CD1c-positive myeloid dendritic cell (primary cell): ENCODE measurements at regions not wholly inside any gene's neighbourhood (a gene's known extent, or its start where the extent isn't known, plus 50 kb on each side); places are given as distances from the start of the nearest gene placed in this dataset.

ENCODE experiments used
- DNase-seq: peaks from one replicate; pipeline ENCODE4 v3.0.0-alpha.2; 2016; ENCODE audit errors: extremely low spot score

GRCh38 chr9:115367321-115367720, 249.4 kb upstream of the TNC start:
- no peak for DNase-seq

DNA sequence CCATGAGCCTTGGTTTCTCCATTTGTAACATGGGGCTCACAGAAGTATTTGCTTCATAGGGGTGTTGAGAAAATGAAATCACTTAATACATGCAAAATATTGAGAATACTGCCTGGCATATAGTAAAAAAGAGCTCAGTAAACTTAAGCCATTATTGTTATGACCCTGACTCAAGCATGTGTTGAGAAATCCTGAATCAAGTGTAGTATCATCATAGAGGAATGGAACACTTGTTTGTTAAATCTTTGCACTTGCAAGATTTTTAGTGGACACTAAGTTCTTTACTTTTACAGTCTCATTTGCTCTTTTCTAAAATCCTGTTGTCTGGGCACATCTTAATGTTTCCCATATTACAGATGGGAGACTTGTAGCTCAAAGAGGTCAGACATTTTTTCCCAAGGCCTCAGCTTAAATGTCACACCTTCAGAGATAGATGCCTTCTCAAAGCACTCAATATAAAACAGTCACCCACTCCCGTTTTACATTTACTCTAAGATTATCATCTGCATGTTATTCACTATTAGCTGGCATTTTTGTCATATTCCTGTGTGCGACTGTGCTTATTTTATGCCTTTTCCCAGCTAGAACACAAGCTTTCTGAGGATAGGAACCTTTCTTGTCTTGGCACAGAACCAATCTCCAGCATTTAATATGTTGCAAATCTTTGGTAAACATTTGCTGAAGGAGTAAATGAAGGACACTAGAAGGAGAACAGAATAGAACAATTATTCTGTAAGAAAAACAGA, 250.0 kb upstream of the TNC start:
- DNase-seq: no peak

DNA sequence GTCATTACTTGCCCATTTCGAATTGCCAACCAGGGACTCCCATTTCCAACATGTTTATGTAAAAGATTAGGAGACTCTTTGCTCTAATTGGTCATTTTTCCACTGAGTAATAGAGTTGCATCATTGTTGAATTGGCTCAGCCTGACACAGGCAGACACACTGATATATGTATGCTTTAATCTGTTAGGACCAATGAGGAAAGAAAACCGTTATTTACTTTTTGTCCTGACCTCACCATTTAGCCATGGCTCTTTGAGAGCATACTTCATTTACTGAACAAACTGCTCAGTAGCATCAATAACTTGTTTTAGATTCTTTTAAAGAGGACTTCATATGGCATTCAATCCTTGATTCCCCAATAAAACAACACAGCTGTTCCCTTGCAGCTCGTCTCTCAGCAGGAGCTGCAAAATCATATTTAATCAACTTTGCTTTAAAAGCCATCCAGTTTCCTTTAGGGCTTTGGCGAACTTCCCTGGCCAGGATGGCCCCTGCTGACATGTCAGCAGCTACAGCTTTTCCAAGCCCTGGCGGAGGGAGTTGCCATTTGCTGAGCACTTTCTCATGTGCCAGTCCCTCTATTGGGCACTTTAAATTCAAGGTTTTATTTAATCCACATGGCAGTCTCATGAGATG, 251.5 kb upstream of the TNC start:
- DNase-seq: no peak

DNA sequence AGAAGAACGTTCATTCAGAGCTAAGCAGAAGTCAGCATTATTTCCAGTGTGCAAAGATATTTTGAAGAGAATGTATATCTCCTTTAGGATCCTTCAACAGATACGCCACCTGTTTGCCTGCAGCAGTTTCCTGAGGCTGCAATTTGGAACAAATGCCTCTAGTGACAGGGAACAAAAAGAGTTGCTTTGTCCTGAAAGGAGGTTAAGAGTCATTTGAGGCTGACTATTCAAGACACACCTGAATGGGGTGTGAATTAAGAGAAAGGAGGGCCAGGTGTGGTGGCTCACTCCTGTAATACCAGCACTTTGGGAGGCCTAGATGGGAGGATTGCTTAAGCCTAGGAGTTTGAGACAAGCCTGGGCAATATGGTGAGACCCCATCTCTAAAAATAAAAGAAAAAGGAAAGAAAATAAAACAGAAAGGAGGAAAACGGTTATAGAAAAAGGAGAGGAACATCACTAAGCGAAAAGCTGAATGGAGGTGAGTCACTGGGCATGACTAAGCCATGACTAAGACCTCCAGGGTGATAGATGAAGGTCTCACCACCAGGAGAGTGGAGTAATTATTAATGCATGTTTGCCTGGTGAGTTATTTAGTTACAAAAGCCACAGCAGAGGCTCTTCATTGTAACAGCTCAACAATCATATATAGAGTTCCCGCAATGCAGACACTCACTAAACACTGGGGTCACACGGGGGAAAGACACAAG, 255.2 kb upstream of the TNC start:
- no peak for DNase-seq

DNA sequence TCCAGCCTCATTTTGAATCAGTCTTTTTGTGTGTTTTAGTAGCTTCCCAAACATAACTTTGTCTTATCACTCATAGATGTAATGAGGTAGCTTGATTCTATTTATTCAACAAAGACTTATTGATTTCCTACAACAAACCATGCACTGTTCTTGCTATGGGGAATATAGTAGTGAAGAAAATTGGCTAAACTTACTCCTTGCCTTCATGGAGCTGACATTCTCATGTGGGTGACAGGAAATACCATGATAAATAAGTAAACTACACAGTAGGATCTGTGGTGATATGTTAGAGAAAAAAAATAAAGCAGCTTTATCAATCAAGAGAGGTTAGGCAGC, 255.7 kb upstream of the TNC start:
- DNase-seq: no peak

DNA sequence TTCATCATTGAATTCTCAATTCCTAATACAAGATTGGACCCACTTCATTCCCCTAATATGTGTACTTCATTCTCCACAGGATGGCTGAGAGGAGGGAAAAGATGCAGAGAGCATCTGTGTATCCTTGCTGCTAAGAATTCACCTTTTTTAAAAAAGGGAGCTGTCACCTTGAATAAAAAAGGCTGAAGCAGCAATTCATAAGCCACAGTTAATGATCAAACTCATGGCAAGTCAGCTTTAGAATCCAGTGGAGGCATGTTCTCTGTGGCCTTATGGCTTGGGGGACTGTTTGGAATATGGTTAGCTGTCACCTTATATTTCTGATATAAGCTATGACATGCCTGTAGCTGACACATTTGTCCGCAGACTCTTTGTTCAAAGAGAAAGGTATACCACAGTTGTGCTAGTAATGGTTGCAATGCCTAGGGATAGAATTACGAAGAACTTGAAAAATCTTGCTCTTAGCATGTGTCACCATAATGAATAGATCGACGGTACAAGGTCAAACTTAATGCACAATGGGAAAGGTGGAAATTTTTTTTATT, 256.8 kb upstream of the TNC start:
- DNase-seq: no peak

GRCh38 chr9:115378241-115378640, 260.3 kb upstream of the TNC start:
- DNase-seq: no peak

- DNase-seq: no peak
Measured at GRCh38 chr9:115378758-115379157, 260.8 kb upstream of the TNC start.

DNA sequence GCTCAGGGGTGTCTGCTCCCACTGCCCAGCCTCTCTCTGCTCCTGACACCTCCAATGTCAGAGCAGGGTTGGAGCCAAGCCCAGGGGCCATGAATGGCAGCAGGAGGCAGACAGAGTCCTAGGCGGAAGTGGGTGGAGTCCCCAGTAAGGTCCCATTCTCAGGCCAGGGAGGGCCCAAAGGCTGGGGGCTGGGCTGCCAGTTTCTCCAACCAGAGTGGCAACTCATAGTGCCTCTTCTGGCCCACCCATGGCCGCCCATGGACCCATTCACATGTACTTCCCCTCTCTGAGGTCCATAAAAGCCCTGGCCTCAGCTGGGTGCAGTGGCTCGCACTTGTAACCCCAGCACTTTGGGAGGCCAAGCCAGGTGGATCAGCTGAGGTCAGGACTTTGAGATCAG, 261.8 kb upstream of the TNC start:
- DNase-seq: no peak

- DNase-seq: no peak
Measured at GRCh38 chr9:115382865-115383264, 264.9 kb upstream of the TNC start.

DNA sequence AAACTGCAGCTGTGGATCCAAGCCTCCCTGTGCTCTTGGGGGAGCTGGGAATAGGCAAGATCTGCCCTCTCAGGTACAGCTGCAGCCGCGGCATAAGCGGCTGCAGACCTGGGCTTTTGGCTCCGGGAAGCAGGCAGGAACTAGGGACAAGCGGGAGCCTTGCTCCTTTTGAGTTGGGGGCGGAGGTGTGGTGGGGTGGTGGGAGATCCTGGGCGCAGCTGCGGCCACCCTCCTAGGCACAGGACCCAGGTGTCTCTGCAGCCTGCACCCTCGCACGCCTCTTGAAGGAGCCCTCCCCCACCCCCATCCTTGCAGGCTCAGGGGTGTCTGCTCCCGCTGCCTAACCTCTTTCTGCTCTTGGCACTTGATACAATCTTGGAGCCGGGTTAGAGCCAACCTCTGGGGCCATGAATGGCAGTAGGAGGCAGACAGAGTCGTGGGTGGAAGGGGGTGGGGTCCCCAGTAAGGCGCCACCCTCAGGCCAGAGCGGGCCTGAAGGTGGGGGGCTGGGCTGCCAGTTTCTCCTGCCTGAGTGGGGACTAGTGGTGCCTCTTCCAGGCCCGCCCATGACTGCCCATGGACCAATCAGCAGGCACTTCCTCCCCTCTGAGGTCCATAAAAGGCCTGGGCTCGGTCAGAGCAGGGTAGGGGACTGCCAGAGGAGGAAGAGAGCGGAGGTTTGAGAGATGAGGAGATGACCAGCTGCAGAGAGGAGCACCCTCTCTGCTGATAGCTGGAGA, 267.6 kb upstream of the TNC start:
- DNase-seq: no peak

DNA sequence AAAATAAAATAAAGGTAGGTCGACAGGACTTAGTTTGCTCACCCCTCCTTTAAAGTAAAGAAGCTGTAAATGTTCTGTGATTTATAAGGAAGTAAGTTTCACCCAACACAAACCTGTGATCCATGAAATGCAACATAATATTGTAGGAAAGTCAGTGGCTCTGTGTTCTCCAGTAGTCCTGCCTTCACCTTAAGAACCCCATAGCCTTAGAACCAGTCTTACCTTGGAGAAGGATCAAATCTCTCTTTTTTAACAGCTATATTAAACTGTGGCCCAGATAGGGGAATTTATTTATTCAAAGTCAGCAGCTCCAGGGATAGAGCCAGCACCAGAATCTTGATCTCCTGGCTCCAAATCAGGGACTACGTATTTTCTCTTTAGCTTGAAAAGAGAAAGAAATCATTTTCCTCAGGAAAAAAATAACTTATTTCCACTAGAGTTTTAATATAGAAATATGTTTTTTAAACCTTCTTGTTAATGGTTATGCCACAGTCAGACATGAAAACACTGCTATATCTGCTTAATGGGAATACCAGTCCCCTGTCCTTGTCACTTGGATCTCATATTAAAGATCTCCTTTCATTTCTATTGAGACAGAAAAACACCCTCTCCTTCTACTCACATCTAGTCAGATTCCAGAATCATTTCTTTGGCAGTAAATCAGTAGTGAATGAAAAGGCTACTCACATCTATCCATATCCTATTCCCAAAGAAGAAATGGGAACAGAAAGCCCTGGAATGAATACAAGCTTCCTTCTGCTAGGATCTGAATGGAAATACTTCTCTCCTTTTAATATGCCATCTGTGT, 269.2 kb upstream of the TNC start:
- no peak for DNase-seq

GRCh38 chr9:115391168-115391825, 273.3 kb upstream of the TNC start:
- DNase-seq: no peak

DNA sequence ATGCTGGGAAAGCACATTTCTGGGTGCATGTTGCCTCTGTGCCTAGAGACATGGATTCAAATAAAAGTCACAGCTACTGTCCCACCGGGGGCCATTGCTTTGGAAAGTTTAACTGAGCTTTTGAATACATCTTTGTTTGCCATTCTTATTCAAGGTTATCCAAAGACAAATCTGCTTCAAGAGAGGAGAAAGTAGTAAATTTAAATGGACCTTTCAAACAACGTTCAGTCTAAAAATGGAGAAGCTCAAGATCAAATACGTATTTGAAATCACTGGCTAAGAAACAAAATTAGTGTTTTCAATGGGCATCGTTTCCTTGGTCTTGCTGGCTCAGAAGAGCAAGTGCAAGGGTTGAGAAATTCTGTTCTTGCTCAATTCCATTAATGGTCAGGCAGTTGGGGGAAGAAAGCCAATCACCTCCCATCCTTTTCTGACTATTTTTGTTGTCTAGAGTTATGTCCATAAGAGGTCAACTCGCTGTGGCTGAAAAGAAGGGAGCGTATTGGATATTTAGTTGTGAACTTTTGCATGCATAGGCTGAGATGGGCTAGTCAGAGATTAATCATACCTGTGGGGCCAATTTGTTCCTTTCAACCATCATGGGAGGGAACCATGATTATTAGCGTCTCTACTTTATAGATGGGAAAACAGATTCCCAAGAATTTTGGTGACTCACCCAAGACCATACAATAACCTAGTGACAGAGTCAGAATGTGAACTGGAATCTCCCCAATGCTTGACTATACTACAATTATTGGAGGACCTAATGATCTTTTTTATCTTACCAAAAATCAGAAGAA, 276.2 kb upstream of the TNC start:
- no peak for DNase-seq

DNA sequence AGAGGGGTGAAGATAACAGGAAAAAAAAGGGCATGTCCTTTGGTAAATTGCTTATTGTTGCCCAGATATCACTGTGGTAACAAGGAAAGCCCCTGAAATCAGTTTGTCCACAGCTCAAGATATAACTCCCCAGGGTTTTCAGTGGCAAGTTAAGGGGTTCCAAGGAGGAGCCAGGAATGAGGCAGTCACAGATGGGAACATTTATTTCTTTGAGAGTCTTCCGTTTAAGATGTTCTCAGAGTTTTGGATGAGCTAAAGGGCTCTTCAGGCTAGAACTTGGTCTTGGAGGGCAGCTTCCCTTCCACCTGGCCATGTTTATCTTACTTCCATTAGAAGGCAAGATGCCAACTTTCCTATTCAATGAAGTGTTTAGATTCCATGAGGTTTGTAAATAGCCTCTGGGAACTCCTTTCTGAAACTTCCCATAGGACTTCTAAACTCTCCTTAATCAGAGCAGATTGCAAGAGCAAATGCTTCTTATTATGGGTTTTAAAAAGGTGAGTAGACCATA, 277.6 kb upstream of the TNC start:
- no peak for DNase-seq

DNA sequence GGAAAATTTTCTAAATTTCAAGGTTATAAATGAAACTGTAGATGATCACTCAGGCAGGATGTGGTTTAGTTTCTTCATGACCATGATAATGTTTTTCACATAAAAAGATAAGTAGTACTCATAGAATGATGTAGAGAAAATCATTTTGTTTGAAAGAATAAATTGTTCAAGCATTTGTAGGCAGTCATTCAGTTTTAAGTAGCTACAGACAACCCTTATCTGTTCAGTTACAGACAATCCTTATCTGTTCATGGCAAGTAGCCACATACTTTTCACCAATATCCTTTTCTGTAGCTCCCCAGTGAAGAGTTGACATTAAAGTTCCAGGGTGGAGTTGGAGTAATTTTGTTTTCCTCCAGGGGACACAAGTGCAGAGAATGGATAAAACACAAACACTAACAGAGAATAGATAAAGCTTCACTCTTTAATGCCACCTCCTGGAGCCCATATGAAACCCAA, 278.1 kb upstream of the TNC start:
- no peak for DNase-seq

- no peak for DNase-seq
Measured at GRCh38 chr9:115397591-115398312, 279.8 kb upstream of the TNC start.

DNA sequence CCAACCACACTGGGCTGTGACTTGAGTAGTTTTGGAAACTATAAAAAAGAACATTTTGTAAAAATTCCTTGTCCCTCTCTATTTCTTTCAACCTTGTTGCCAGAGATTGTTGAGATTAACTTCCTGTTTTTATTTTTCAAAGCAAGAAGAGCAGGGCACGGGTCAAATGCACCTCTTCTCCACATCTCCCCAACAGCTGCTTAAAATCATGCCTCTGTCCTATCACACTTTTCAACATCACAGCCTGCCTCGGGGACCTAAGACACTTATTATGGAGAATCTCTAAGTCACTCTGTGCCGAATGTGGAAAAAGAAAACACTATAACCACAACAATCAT, 280.3 kb upstream of the TNC start:
- DNase-seq: no peak

DNA sequence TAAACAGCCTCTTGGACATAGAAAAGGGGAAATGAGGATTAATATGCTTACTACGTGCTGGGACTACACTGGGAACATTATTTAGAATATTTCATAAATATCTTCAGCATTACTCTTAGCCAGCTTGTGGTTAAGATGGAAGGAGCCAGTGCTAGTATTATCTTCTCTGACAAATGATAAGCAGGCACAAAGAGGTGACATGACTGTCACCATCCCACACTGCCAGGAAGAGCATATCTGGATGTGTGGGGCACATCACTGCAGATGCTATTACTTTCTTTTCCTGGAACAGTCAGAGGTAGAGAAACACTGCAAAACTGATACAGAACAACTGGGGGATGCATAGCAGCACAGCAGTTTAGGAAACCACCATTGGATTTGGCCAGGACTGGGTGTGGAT, 281.0 kb upstream of the TNC start:
- no peak for DNase-seq
